Fibroblast of the aortic adventitia (primary cell): ENCODE measurements at regions not wholly inside any gene's neighbourhood (a gene's known extent, or its start where the extent isn't known, plus 50 kb on each side); places are given as distances from the start of the nearest gene placed in this dataset.

Source experiments
- DNase-seq: peaks from one replicate; pipeline ENCODE4 v3.0.0-alpha.2; 2010; ENCODE audit warnings: low read depth
- H3K4me3 ChIP-seq: 2 replicates; pipeline ENCODE4 v1.5.1; 2011; ENCODE audit warnings: low read depth, mild to moderate bottlenecking, control low read depth, low read length, moderate library complexity
- CTCF ChIP-seq: IDR thresholded peaks from 2 replicates; pipeline ENCODE4 v1.5.1; 2011; ENCODE audit warnings: mild to moderate bottlenecking, low read length, control low read depth, inconsistent platforms; ENCODE audit not compliant: insufficient read depth

GRCh38 chr14:58724702-58725101, 86.9 kb downstream of the DACT1 start:
- TF ChIP-seq CTCF: no peak
- H3K4me3 ChIP-seq: no peak overlapping the region
- DNase-seq: no peak

GRCh38 chr14:58725226-58725625, 87.5 kb downstream of the DACT1 start:
- no peak overlapping the region for H3K4me3 ChIP-seq
- no peak for DNase-seq
- no peak for TF ChIP-seq CTCF

GRCh38 chr14:58725871-58726270, 88.1 kb downstream of the DACT1 start:
- no peak for DNase-seq
- H3K4me3 ChIP-seq: no peak overlapping the region
- no peak for TF ChIP-seq CTCF

- H3K4me3 ChIP-seq: no peak overlapping the region
- DNase-seq: peak; percentile 52
- TF ChIP-seq CTCF: no peak
These were observed 93.2 kb downstream of the DACT1 start for GRCh38 chr14:58730792-58731464.

GRCh38 chr14:58731465-58732293, 93.9 kb downstream of the DACT1 start:
- peak; percentile 100 for DNase-seq
- TF ChIP-seq CTCF: no peak
- no peak overlapping the region for H3K4me3 ChIP-seq

GRCh38 chr14:58732387-58732786, 94.6 kb downstream of the DACT1 start:
- no peak for TF ChIP-seq CTCF
- peak; percentile 16 for DNase-seq

More at GRCh38 chr14:58732387-58732786, 94.6 kb downstream of the DACT1 start:
- H3K4me3 ChIP-seq: no peak overlapping the region
